Small intestine (tissue), 7 donors: ENCODE measurements at regions not wholly inside any gene's neighbourhood (a gene's known extent, or its start where the extent isn't known, plus 50 kb on each side); places are given as distances from the start of the nearest gene placed in this dataset.

Source experiments
- DNase-seq, 2 donors: peaks; one replicate each; pipeline versions ENCODE4 v3.0.0 to v3.0.0-alpha.2; 2013
- FAIRE-seq: peaks from 2 replicates; lab custom pipeline; 2012; peaks lifted over from hg19 to GRCh38; lab: Jason Lieb, UNC
- H3K27ac ChIP-seq, 3 donors: one replicate each; pipeline ENCODE4 v1.5.1; 2013; ENCODE audit warnings: low read length in 2 of 3, mild to moderate bottlenecking in 2 of 3, control low read depth in 1 of 3, inconsistent platforms in 1 of 3, low read depth in 1 of 3, moderate library complexity in 1 of 3
- H3K27me3 ChIP-seq, 3 donors: one replicate each; pipeline ENCODE4 v1.6.1; 2013; ENCODE audit warnings: low read length in 3 of 3, inconsistent platforms in 1 of 3; ENCODE audit not compliant: control insufficient read depth in 3 of 3, insufficient read depth in 3 of 3
- H3K36me3 ChIP-seq, 3 donors: one replicate each; pipeline ENCODE4 v1.6.1; 2013; ENCODE audit warnings: low read length in 3 of 3, inconsistent platforms in 1 of 3, low read depth in 1 of 3, mild to moderate bottlenecking in 1 of 3, moderate library complexity in 1 of 3; ENCODE audit not compliant: control insufficient read depth in 3 of 3, insufficient read depth in 2 of 3
- H3K4me1 ChIP-seq, 3 donors: one replicate each; pipeline ENCODE4 v1.6.1; 2013; ENCODE audit warnings: low read length in 2 of 3, inconsistent platforms in 1 of 3, low read depth in 1 of 3, mild to moderate bottlenecking in 1 of 3, moderate library complexity in 1 of 3; ENCODE audit not compliant: control insufficient read depth in 3 of 3, insufficient read depth in 2 of 3
- H3K4me3 ChIP-seq, 3 donors: one replicate each; pipeline ENCODE4 v1.5.1; 2013; ENCODE audit warnings: low read length in 3 of 3, control low read depth in 1 of 3, inconsistent platforms in 1 of 3, low read depth in 1 of 3, mild to moderate bottlenecking in 1 of 3, moderate library complexity in 1 of 3
- H3K9me3 ChIP-seq, 2 donors: one replicate each; pipeline ENCODE4 v1.6.1; 2013; ENCODE audit warnings: low read depth in 1 of 2, low read length in 1 of 2; ENCODE audit not compliant: control insufficient read depth in 2 of 2, insufficient read depth in 1 of 2
- WGBS, 3 donors: extraction: QIAGEN DNeasy Blood & Tissue Kit; methylation state at CpG; one replicate each; pipeline ENCODE4 v1.1.7; 2013; 5-methylcytosine and 5-hydroxymethylcytosine counted together
- donor health status: healthy with polysubstance abuse.
- donor health status: control.
- donor health status: control.
- donor health status: Bipolar disorder and iron deficiency.
- donor health status: healthy.

DNA sequence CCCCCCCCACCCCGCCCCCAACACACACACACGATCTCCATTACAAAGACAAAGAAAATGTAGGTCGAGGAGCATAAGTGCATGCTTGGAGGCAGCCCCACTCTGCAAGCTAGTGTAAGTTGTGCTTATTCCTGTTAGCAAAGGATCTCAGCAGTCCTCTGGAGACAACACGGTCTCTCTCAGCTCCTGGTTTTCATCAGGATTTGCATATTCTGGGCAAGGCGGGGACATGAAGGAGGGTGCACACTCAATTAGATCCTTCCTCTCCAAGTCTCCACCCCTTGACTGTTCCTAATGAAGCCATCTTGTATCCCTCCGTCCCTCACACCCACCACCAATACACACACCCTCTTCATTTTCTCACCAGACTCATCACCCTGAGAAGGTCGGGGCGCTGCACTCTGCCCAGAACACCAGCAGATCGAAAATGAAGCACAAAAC lies 63.8 kb downstream of the MRPL46 start:
- peaks cover 0 to 2% (median 0%) of the 10 kb centered on the region in 3 donors for H3K27me3 ChIP-seq
- H3K9me3 ChIP-seq = no peaks in the 10 kb centered on the region
- DNase-seq (no peak), FAIRE-seq (no peak)
- H3K4me3 ChIP-seq = no peak overlapping the region
- no peaks in the 10 kb centered on the region for H3K36me3 ChIP-seq
- H3K27ac ChIP-seq = no peak overlapping the region
- peaks cover 0 to 26% (median 0%) of the 10 kb centered on the region in 3 donors for H3K4me1 ChIP-seq
- 67 to 76% (median 69%) methylated on average over 9 of the region's 9 CpGs for WGBS, 3 donors

DNA sequence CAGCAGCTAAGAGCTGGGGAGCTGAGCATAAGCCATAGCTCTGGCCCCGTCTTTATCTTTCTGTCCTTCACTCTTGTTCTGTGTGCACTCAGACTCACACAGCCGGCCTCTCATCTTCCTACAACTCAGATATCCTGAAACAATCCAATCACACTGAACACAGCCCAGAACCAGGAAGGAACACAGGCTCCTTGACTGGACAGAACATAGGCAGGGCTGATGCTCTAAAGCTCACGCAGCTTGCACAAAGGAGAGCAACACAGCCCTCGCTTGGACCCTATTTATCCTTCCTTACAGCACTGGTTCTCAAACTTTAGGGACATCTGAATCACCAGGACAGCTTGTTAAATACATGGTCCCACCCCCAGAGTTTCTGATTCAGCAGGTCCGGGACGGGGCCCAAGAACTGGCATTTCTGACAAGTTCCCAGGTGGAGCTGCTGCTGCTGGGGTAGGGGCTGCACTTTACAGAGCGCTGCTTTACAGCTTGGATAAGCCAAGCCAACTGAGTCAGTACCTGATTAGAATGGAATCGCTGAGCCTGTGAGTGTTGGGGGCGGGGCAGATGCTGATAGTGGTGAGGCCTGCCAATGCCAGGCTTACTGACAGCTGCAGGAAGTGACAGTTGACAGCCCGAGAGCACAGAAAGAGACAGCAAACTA lies 65.1 kb downstream of the MRPL46 start:
- Histone ChIP-seq H3K4me3 (no peak overlapping the region), H3K4me1 (peaks cover 0 to 26% (median 0%) of the 10 kb centered on the region in 3 donors), H3K27me3 (peaks cover 0 to 2% (median 0%) of the 10 kb centered on the region in 3 donors), H3K27ac (peak overlapping the region in 2 of 3 donors; percentile 3 to 10), H3K36me3 (no peaks in the 10 kb centered on the region), H3K9me3 (no peaks in the 10 kb centered on the region)
- 16 to 36% (median 27%) methylated on average over 10 of the region's 10 CpGs for WGBS, 3 donors
- DNase-seq (peak; percentile 36 to 52), FAIRE-seq (no peak)

DNA sequence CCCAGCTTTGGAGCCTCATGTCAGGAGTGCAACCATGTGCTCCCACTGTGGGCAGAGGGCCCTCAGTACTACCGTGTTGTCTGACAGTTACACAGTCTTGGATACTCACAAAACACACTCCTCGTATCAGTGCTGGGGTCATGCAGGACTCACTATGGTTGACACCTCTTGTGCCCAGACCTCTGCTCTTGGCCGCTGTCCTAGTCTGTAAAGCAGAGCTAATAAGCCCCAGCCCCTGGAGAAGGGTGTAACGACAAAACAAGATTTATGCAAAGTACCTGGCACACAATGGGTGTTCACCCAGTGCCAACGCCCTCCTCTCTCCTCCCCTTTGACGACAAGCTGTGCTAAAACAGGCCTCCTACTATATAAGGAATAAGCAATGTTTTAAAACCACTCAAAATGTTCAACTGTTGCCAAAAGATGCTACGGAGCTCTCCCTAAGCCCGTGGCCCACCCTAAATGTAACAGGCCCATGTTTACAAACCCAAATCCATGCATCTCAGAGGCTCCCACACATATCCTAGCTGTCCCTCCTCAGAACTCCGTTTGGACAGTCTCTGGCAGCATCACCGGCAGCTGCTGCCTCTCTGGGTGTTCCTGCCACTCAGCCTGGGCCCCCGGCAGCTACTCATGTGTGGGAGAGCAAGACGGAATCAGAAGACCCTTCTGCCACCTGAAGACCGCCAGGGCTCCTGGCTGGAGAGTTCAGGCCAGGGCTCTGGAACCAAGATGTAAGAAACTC lies 65.8 kb downstream of the MRPL46 start:
- DNase-seq (peak in 1 of 2 donors; percentile 25), FAIRE-seq (no peak)
- H3K4me1 ChIP-seq = peaks cover 0 to 31% (median 0%) of the 10 kb centered on the region in 3 donors
- 43 to 47% (median 44%) methylated on average over 13 of the region's 13 CpGs for WGBS, 3 donors
- no peak overlapping the region for H3K4me3 ChIP-seq
- no peaks in the 10 kb centered on the region for H3K36me3 ChIP-seq
- H3K27ac ChIP-seq = peak overlapping the region in 2 of 3 donors; percentile 10 to 36
- H3K27me3 ChIP-seq = peaks cover 0 to 2% (median 0%) of the 10 kb centered on the region in 3 donors
- H3K9me3 ChIP-seq = no peaks in the 10 kb centered on the region

DNA sequence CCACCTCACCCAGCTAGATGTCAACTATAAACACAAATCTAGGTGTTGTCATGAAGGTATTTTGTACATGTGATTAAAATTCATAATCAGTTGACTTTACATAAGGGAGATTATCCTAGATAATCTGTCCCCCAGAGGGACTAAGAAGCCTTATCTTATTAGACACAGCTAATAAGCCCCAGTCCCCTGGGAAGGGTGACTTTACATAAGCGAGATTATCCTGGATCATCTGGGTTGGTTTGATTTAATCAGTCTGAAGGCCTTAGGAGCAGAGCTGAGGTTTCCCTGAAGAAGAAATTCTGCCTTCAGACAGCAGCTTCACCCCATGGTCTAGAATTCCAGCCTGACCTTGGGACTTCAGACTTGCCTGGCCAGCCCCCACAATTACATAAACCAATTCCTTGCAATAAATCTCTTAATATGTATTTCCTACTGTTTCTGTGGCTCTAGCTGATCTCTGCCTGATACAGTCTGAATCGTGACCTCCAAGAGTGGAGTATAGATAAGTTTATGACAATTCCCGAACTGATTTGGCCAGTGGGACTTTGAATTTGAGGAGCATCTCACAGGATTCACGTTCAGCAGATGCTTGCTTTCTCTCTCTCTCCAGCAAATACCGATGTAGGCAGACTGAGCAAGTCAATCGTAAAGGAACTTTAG lies 66.5 kb downstream of the MRPL46 start:
- WGBS, 3 donors = 18 to 49% (median 33%) methylated on average over 6 of the region's 6 CpGs
- H3K4me3 ChIP-seq = no peak overlapping the region
- H3K4me1 ChIP-seq = peaks cover 0 to 37% (median 0%) of the 10 kb centered on the region in 3 donors
- H3K27me3 ChIP-seq = peaks cover 0 to 2% (median 0%) of the 10 kb centered on the region in 3 donors
- FAIRE-seq (no peak), DNase-seq (peak in 1 of 2 donors; percentile 60)
- peaks cover 0 to 1% of the 10 kb centered on the region in 2 donors for H3K9me3 ChIP-seq
- peak overlapping the region in 2 of 3 donors; percentile 10 to 36 for H3K27ac ChIP-seq
- H3K36me3 ChIP-seq = no peaks in the 10 kb centered on the region

DNA sequence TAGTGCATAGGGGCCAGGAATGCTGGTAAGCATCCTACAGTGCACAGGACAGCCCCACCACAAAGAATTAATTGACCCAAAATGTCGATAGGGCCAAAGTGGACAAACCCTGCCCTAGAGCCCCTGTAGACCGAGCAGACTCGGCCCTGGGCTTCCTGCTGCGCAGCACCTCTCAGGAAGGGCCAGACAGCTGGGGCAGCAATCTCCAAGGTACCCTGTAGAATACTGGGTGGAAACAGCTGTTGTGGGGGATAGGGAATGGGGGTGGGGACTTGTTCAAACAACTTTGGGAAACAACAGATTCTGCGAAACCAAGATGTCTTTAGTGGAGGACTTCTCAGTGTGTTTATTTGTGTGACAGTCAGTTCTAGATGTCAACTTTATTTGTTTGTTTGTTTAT lies 67.1 kb downstream of the MRPL46 start:
- H3K36me3 ChIP-seq = no peaks in the 10 kb centered on the region
- H3K9me3 ChIP-seq = peaks cover 0 to 8% of the 10 kb centered on the region in 2 donors
- DNase-seq (no peak), FAIRE-seq (no peak)
- peaks cover 0 to 39% (median 0%) of the 10 kb centered on the region in 3 donors for H3K4me1 ChIP-seq
- no peak overlapping the region for H3K27ac ChIP-seq
- WGBS, 3 donors = 82 to 85% (median 83%) methylated on average over 5 of the region's 5 CpGs
- peaks cover 0 to 2% (median 0%) of the 10 kb centered on the region in 3 donors for H3K27me3 ChIP-seq
- no peak overlapping the region for H3K4me3 ChIP-seq

DNA sequence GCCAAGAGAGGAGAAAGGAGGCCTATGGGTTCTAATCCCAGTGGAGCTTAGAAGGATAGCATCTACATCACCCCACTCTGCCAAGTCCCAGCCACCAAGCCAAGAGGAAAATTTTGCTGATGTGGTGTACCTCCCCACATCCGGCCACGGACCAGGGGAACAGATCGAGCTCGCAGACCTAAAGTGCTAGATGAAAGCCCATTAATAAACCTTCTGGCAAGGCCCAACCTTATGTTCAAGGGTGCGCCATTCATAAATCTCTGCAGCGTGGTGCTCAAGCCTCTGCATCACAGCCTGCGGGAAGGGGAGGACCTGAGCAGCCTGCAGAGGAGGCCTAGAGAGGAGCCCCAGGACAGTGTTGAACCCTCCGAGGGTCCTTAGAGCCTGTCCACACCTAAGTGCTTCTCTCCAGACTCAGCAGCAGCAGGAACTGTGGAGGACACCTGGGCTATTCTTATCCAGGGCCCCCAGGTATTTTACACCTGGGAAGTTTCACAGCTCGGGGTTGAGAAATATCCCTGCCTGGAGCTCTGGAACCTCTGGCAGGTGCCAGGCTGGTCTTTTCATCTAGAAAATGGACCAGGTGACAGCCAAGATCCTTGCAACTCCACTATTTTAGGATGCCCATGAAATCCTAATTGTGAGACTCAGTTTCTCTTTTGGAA lies 68.0 kb downstream of the MRPL46 start:
- FAIRE-seq (no peak), DNase-seq (no peak)
- H3K27me3 ChIP-seq = peaks cover 0 to 2% (median 0%) of the 10 kb centered on the region in 3 donors
- no peak overlapping the region for H3K27ac ChIP-seq
- H3K4me1 ChIP-seq = peaks cover 0 to 39% (median 0%) of the 10 kb centered on the region in 3 donors
- peaks cover 0 to 9% of the 10 kb centered on the region in 2 donors for H3K9me3 ChIP-seq
- H3K36me3 ChIP-seq = no peaks in the 10 kb centered on the region
- whole genome bisulfite sequencing, 3 donors = 85 to 94% (median 89%) methylated on average over 9 of the region's 9 CpGs
- H3K4me3 ChIP-seq = no peak overlapping the region

DNA sequence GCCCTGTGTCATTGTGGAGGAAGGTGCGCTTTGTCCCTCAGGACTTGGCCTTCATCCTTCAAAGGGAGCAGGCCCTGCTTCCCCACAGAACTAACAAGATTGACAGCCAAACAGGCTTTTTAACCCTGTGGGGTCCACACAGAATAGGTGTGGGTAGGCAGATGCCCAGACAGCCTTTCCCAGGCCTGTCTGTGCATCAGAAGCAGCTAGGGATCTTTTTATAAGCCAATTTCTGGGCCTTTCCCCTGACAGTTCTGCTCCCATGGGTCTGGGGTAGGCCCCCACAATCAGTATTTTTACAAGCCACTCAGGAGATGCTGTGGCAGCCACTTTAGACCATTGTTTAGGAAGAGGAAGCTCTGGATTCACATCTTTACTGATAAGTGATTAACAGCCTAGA lies 69.2 kb downstream of the MRPL46 start:
- Histone ChIP-seq H3K9me3 (peaks cover 0 to 9% of the 10 kb centered on the region in 2 donors), H3K27me3 (no peaks in the 10 kb centered on the region), H3K36me3 (no peaks in the 10 kb centered on the region), H3K4me3 (no peak overlapping the region), H3K27ac (no peak overlapping the region), H3K4me1 (peaks cover 0 to 39% (median 0%) of the 10 kb centered on the region in 3 donors)
- DNase-seq = no peak
- FAIRE-seq = no peak
- WGBS, 3 donors = 95 to 100% (median 100%) methylated on average over 1 of the region's 1 CpG

DNA sequence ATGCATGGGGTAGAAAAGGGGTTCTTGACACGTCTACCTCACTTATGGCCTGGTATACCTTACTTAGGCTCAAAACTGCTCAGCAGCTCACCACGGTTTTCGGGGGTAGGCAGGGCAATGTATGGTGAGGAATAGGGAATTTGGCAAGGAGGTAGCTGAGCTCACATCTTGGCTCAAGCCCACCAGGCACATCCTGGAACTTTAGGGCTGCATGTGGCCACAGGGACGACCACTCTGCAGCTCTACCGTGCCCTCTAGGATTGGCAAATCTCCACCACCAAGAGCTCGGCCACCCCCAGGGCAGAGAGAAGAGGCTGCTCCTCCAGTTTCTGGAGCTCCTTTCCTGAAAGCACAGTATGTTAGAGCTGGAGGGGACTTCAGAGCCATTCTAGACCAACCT lies 69.7 kb downstream of the MRPL46 start:
- FAIRE-seq = no peak
- Histone ChIP-seq H3K4me1 (peaks cover 0 to 35% (median 0%) of the 10 kb centered on the region in 3 donors), H3K9me3 (peaks cover 0 to 9% of the 10 kb centered on the region in 2 donors), H3K27ac (no peak overlapping the region), H3K36me3 (no peaks in the 10 kb centered on the region), H3K4me3 (no peak overlapping the region), H3K27me3 (no peaks in the 10 kb centered on the region)
- DNase-seq = no peak
- WGBS, 3 donors = 81 to 98% (median 83%) methylated on average over 6 of the region's 6 CpGs
